SK-N-SH (cell line): ENCODE measurements at regions not wholly inside any gene's neighbourhood (a gene's known extent, or its start where the extent isn't known, plus 50 kb on each side); places are given as distances from the start of the nearest gene placed in this dataset.

Experiments
- CTCF ChIA-PET: fragments of 300-600, 350-600 bp; formaldehyde crosslinking; extraction: SDS; loops from one replicate; lab custom pipeline; 2021; lab: Yijun Ruan, JAX
- POLR2A ChIA-PET: fragments of 350-600 bp; sonication (Branson Sonifier 250); formaldehyde crosslinking; extraction: SDS; loops from one replicate; lab custom pipeline; 2020; ENCODE audit warnings: antibody characterized with exemption, inconsistent platforms; lab: Yijun Ruan, JAX
- DNase-seq: peaks from one replicate; pipeline ENCODE4 v3.0.0; 2012
- H2AFZ ChIP-seq: fragments of 200-600 bp; sonication (generic); 2 replicates; pipeline ENCODE4 v1.8.1; 2016; ENCODE audit warnings: antibody characterized with exemption, mild to moderate bottlenecking, low read depth
- H3F3A ChIP-seq: fragments of 200-600 bp; sonication (generic); replicated peaks from 2 replicates; pipeline ENCODE3; 2016; ENCODE audit warnings: antibody characterized with exemption, mild to moderate bottlenecking; ENCODE audit not compliant: insufficient read depth
- H3K27ac ChIP-seq, 2 experiments: fragments of 200-500 bp in 1 of 2; fragments of 200-600 bp in 1 of 2; sonication (Bioruptor generic) in 1 of 2; sonication (generic), shearing (Covaris generic) in 1 of 2; 2 replicates each; pipeline versions ENCODE4 v1.5.1 to v1.6.1; 2014 to 2016; ENCODE audit warnings: low read depth in 2 of 2, inconsistent platforms in 1 of 2, low read length in 1 of 2, mild to moderate bottlenecking in 1 of 2, mixed read lengths in 1 of 2
- H3K27me3 ChIP-seq: fragments of 200-600 bp; sonication (generic), shearing (Covaris generic); 2 replicates; pipeline ENCODE4 v1.6.1; 2016; ENCODE audit warnings: mixed run types; ENCODE audit not compliant: insufficient read depth
- H3K36me3 ChIP-seq, 2 experiments: fragments of 200-500 bp in 1 of 2; fragments of 200-600 bp in 1 of 2; sonication (Bioruptor generic) in 1 of 2; sonication (generic) in 1 of 2; replicated peaks in 1 of 2; 2 replicates each; pipeline versions ENCODE3 to v1.5.1; 2014 to 2016; ENCODE audit warnings: low read length in 1 of 2, mild to moderate bottlenecking in 1 of 2; ENCODE audit not compliant: insufficient read depth in 2 of 2, control insufficient read depth in 1 of 2
- H3K4me1 ChIP-seq, 2 experiments: fragments of 200-500 bp in 1 of 2; fragments of 200-600 bp in 1 of 2; sonication (Bioruptor generic) in 1 of 2; sonication (generic), shearing (Covaris generic) in 1 of 2; 2 replicates each; pipeline versions ENCODE4 v1.5.1 to v1.6.1; 2014 to 2016; ENCODE audit warnings: low read depth in 1 of 2, low read length in 1 of 2, mixed run types in 1 of 2; ENCODE audit not compliant: insufficient read depth in 2 of 2, control insufficient read depth in 1 of 2
- H3K4me2 ChIP-seq: fragments of 200-600 bp; sonication (generic), shearing (Covaris generic); 2 replicates; pipeline ENCODE4 v1.6.1; 2017; ENCODE audit warnings: mixed run types
- H3K4me3 ChIP-seq, 2 experiments: fragments of 200-500 bp in 1 of 2; fragments of 200-600 bp in 1 of 2; sonication (Bioruptor generic) in 1 of 2; sonication (generic), shearing (Covaris generic) in 1 of 2; 2 replicates each; pipeline versions ENCODE4 v1.5.1 to v1.8.1; 2014 to 2016; ENCODE audit warnings: low read depth in 2 of 2, inconsistent platforms in 1 of 2, low read length in 1 of 2, mild to moderate bottlenecking in 1 of 2, mixed read lengths in 1 of 2, moderate library complexity in 1 of 2
- H3K79me2 ChIP-seq: fragments of 200-600 bp; sonication (generic); 2 replicates; pipeline ENCODE4 v1.8.1; 2017; ENCODE audit warnings: mild to moderate bottlenecking; ENCODE audit not compliant: insufficient read depth
- H3K9ac ChIP-seq: fragments of 200-600 bp; sonication (generic); 2 replicates; pipeline ENCODE4 v1.6.1; 2017; ENCODE audit warnings: mixed run types
- H3K9me2 ChIP-seq: fragments of 200-600 bp; sonication (generic); 2 replicates; pipeline ENCODE4 v1.6.1; 2017; ENCODE audit warnings: mixed run types
- H3K9me3 ChIP-seq: fragments of 200-600 bp; sonication (generic); 2 replicates; pipeline ENCODE4 v1.6.1; 2017; ENCODE audit warnings: mixed run types, mild to moderate bottlenecking, moderate library complexity
- H4K20me1 ChIP-seq: fragments of 200-600 bp; sonication (generic); 2 replicates; pipeline ENCODE4 v1.6.1; 2017; ENCODE audit warnings: mild to moderate bottlenecking, mixed run types; ENCODE audit not compliant: insufficient read depth
- EP300 ChIP-seq, 2 experiments: IDR thresholded peaks; 2 replicates each; pipeline versions ENCODE4 v1.4.0 to v1.6.1; 2012; ENCODE audit warnings: borderline replicate concordance in 1 of 2, low read depth in 1 of 2, low read length in 1 of 2
- FOXM1 ChIP-seq: IDR thresholded peaks from 2 replicates; pipeline ENCODE4 v1.4.0; 2012; ENCODE audit warnings: low read depth, mild to moderate bottlenecking
- GABPA ChIP-seq: IDR thresholded peaks from 2 replicates; pipeline ENCODE4 v1.4.0; 2012; ENCODE audit warnings: low read depth, mild to moderate bottlenecking
- NFIC ChIP-seq: IDR thresholded peaks from 2 replicates; pipeline ENCODE4 v1.4.0; 2012; ENCODE audit warnings: borderline replicate concordance
- POLR2AphosphoS5 ChIP-seq: IDR thresholded peaks from 2 replicates; pipeline ENCODE4 v1.6.1; 2012; ENCODE audit warnings: low read depth, low read length
- RAD21 ChIP-seq: IDR thresholded peaks from 2 replicates; pipeline ENCODE4 v1.6.1; 2012; ENCODE audit warnings: mild to moderate bottlenecking, low read length
- RCOR1 ChIP-seq: fragments of 150-350 bp; IDR thresholded peaks from 2 replicates; pipeline ENCODE4 v1.6.1; 2017; ENCODE audit warnings: antibody characterized with exemption, low read length
- RFX5 ChIP-seq: IDR thresholded peaks from 2 replicates; pipeline ENCODE4 v1.6.1; 2012; ENCODE audit warnings: mild to moderate bottlenecking, improper control_type of control experiment, low read length
- RXRA ChIP-seq: IDR thresholded peaks from 2 replicates; pipeline ENCODE4 v1.4.0; 2012; ENCODE audit warnings: low read depth, mild to moderate bottlenecking, borderline replicate concordance
- SIN3A ChIP-seq: IDR thresholded peaks from 2 replicates; pipeline ENCODE4 v1.6.1; 2012; ENCODE audit warnings: low read depth, mild to moderate bottlenecking, low read length, moderate library complexity, borderline replicate concordance
- SMC3 ChIP-seq: IDR thresholded peaks from 2 replicates; pipeline ENCODE4 v1.6.1; 2012; ENCODE audit warnings: low read depth, low read length, improper control_type of control experiment
- WGBS: methylation state at CpG from one replicate; pipeline ENCODE4 v1.1.6; 2017; ENCODE audit warnings: low lambda C conversion rate; 5-methylcytosine and 5-hydroxymethylcytosine counted together
- TF ChIP-seq, protein P1 (sequence below): IDR thresholded peaks from 2 replicates; pipeline ENCODE4 v1.6.1; 2012; ENCODE audit warnings: mild to moderate bottlenecking, low read depth, low read length, moderate library complexity
- TF ChIP-seq, protein P2 (sequence below): IDR thresholded peaks from 2 replicates; pipeline ENCODE4 v1.4.0; 2012; ENCODE audit warnings: low read depth
- TF ChIP-seq, protein P3 (sequence below): IDR thresholded peaks from 2 replicates; pipeline ENCODE4 v1.4.0; 2012; ENCODE audit warnings: low read depth, borderline replicate concordance

DNA sequence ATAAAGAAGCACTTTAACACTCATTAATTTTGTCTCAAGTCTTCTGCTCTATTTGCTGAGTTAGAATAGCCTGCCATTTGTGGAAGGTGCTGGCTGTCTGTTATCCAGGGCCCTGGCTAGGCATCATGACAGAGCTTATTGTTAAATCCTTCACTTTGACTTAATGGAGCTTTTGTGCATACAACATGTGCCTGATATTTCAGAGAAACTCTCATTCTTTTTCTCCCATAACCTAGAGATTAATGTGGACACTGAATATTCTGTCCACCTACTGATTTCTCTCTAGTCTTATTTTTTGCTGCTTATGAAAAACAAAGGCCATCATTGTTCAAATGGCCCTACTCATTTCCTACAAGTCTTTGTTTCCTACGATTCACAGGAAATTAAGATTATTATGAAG lies 383.1 kb upstream of the HTR2A start:
- Histone ChIP-seq H3K79me2 (no peaks in the 10 kb centered on the region), H3F3A (no peaks in the 10 kb centered on the region), H3K9me2 (no peaks in the 10 kb centered on the region), H4K20me1 (no peaks in the 10 kb centered on the region), H3K4me3 (no peak overlapping the region), H3K9me3 (no peaks in the 10 kb centered on the region), H3K9ac (no peak overlapping the region), H3K27ac (no peak overlapping the region), H2AFZ (no peak overlapping the region), H3K27me3 (no peaks in the 10 kb centered on the region)
- CTCF ChIA-PET = no interaction called here
- no peak for DNase-seq
- POLR2A ChIA-PET = no interaction called here
- 28% methylated on average over 1 of the region's 1 CpG for WGBS
- no peak for TF ChIP-seq SMC3
- TF ChIP-seq RAD21 = no peak
- no peak for TF ChIP-seq SIN3A
- TF ChIP-seq RFX5 = no peak
- no peak for TF ChIP-seq POLR2AphosphoS5
- TF ChIP-seq, all 33 proteins: peak for 0
- Histone ChIP-seq H3K4me2 (no peak overlapping the region), H3K36me3 (no peaks in the 10 kb centered on the region), H3K4me1 (no peaks in the 10 kb centered on the region)

DNA sequence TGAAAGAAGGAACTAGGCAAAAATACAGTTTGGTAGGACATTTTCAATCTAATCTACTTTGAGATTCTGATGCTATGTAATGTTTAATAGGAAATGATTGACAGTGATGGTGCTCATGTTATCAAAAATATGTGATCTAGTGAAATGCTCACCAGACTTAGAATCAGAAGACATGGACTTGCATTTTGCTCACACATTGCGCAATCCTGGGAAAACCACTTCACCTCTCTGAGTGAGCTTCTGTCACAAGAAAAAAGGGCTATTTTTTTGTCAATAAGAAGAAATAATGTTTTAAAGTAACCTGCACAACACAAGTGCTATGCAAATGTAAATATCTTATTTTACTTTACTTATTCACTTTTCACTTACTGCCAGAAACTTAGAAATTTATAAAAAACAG lies 380.9 kb upstream of the HTR2A start:
- H3K9ac ChIP-seq = no peak overlapping the region
- H4K20me1 ChIP-seq = no peaks in the 10 kb centered on the region
- no peaks in the 10 kb centered on the region for H3K4me1 ChIP-seq
- no peak for DNase-seq
- ChIA-PET POLR2A (no interaction called here), CTCF (no interaction called here)
- H3K79me2 ChIP-seq = no peaks in the 10 kb centered on the region
- 85% methylated on average over 1 of the region's 1 CpG for WGBS
- H3K4me3 ChIP-seq = no peak overlapping the region
- no peaks in the 10 kb centered on the region for H3K9me3 ChIP-seq
- no peak overlapping the region for H2AFZ ChIP-seq
- H3K36me3 ChIP-seq = no peaks in the 10 kb centered on the region
- no peak overlapping the region for H3K27ac ChIP-seq
- TF ChIP-seq SMC3 = no peak
- TF ChIP-seq, protein P1, sequence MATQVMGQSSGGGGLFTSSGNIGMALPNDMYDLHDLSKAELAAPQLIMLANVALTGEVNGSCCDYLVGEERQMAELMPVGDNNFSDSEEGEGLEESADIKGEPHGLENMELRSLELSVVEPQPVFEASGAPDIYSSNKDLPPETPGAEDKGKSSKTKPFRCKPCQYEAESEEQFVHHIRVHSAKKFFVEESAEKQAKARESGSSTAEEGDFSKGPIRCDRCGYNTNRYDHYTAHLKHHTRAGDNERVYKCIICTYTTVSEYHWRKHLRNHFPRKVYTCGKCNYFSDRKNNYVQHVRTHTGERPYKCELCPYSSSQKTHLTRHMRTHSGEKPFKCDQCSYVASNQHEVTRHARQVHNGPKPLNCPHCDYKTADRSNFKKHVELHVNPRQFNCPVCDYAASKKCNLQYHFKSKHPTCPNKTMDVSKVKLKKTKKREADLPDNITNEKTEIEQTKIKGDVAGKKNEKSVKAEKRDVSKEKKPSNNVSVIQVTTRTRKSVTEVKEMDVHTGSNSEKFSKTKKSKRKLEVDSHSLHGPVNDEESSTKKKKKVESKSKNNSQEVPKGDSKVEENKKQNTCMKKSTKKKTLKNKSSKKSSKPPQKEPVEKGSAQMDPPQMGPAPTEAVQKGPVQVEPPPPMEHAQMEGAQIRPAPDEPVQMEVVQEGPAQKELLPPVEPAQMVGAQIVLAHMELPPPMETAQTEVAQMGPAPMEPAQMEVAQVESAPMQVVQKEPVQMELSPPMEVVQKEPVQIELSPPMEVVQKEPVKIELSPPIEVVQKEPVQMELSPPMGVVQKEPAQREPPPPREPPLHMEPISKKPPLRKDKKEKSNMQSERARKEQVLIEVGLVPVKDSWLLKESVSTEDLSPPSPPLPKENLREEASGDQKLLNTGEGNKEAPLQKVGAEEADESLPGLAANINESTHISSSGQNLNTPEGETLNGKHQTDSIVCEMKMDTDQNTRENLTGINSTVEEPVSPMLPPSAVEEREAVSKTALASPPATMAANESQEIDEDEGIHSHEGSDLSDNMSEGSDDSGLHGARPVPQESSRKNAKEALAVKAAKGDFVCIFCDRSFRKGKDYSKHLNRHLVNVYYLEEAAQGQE = no peak
- TF ChIP-seq RXRA = no peak
- TF ChIP-seq RAD21 = no peak
- TF ChIP-seq, protein P2, sequence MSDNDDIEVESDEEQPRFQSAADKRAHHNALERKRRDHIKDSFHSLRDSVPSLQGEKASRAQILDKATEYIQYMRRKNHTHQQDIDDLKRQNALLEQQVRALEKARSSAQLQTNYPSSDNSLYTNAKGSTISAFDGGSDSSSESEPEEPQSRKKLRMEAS = no peak
- no peak for TF ChIP-seq NFIC
- TF ChIP-seq GABPA = no peak
- TF ChIP-seq FOXM1 = no peak
- no peak for TF ChIP-seq RCOR1
- no peak for TF ChIP-seq POLR2AphosphoS5
- TF ChIP-seq, protein P3, sequence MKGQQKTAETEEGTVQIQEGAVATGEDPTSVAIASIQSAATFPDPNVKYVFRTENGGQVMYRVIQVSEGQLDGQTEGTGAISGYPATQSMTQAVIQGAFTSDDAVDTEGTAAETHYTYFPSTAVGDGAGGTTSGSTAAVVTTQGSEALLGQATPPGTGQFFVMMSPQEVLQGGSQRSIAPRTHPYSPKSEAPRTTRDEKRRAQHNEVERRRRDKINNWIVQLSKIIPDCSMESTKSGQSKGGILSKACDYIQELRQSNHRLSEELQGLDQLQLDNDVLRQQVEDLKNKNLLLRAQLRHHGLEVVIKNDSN = no peak
- TF ChIP-seq EP300 (IDR thresholded peaks at IDR 0.05; ENCODE audit: borderline replicate concordance in 1 of 2, low read depth in 1 of 2, low read length in 1 of 2) = no peak
- H3K27me3 ChIP-seq = no peaks in the 10 kb centered on the region
- H3K4me2 ChIP-seq = no peak overlapping the region
- H3F3A ChIP-seq = no peaks in the 10 kb centered on the region
- no peaks in the 10 kb centered on the region for H3K9me2 ChIP-seq
